Stimulated activated CD4-positive, alpha-beta T cell treated with anti-CD3 and anti-CD28 coated beads, TNF-alpha, amount 100 ng/mL, for 1 hour (primary cell): ENCODE measurements at regions not wholly inside any gene's neighbourhood (a gene's known extent, or its start where the extent isn't known, plus 50 kb on each side); places are given as distances from the start of the nearest gene placed in this dataset.
A peak's percentile ranks its signal among the peaks of the same experiment; 100 is the strongest.
"Not testable (repeated sequence)": the region's sequence is repeated elsewhere in the genome, so short reads cannot be mapped to it uniquely, and the experiment has no call there.

Experiments used
- DNase-seq, 3 donors: peaks; one replicate each; pipeline ENCODE4 v3.0.0-alpha.2; 2020; ENCODE audit warnings: low read depth in 3 of 3, low spot score in 1 of 3

GRCh38 chr1:21385022-21385421, 54.9 kb upstream of the NBPF3 start:
- DNase-seq = no peak

- DNase-seq = no peak
Measured at GRCh38 chr1:21384620-21385019, 55.3 kb upstream of the NBPF3 start.

DNA sequence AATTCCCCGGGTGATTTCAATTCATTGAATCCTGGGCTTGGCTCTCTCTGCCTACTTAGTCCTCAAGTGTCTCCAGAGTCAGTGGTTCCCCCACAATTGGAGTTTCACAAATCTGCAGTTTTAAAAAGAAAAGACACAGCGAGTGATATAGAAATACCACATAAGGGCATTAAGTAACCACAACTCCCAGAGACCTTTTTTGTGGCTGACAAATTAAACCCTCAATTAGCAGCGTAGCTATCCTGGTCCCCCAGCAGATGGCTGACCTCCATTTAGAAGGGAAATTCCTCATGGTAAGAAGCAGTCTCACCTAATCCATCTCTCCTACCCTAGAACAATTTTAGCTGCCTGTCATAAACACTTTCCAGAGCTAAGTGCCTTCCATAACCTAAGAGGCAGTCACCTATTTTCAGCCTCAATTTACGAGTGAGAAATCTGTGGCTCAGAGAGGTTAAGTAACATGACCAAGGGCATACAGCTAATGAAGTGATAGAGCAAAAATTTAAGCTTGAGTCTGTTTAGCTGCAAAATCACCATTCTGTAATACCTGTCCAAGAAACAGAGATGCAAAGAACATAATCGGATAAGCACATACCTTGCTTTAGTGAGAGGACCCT, 56.0 kb upstream of the NBPF3 start:
- DNase-seq = no peak

DNA sequence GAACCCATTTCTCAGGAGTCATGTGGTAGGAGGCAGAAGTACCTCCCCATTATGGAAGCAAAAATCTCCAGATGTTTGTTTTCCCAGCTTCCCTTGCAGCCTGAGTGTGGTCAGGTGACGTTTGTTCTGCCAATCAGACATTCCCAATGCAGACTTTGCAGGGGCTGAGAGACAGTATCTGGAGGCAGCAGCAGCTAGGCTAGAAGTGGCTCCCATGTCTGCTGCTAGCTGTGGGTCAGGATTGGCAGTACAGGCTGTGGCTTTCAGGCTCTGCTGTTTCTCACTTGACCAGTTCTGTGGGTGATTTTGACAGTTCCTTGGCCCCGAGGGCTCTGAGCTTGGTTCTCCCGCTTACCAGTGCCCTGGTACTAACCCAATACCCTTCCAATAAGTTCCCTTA, 58.6 kb upstream of the NBPF3 start:
- no peak for DNase-seq

DNA sequence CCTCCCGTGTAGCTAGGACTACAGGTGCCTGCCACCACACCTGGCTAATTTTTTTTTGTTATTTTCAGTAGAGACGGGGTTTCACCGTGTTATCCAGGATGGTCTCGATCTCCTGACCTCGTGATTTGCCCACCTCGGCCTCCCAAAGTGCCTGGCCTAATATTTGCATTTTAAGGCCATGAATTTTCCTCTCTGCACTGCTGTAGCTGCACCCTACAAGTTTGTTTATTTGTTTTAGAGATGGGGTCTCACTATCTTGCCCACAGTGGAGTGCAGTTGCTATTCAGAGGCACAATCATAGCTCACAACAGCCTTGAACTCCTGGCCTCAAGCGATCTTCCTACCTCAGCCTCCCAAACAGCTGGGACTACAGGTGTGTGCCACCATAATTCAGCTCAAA, 59.8 kb upstream of the NBPF3 start:
- DNase-seq = not testable (repeated sequence)

- DNase-seq = no peak
Measured at GRCh38 chr1:21379571-21379970, 60.4 kb upstream of the NBPF3 start.

DNA sequence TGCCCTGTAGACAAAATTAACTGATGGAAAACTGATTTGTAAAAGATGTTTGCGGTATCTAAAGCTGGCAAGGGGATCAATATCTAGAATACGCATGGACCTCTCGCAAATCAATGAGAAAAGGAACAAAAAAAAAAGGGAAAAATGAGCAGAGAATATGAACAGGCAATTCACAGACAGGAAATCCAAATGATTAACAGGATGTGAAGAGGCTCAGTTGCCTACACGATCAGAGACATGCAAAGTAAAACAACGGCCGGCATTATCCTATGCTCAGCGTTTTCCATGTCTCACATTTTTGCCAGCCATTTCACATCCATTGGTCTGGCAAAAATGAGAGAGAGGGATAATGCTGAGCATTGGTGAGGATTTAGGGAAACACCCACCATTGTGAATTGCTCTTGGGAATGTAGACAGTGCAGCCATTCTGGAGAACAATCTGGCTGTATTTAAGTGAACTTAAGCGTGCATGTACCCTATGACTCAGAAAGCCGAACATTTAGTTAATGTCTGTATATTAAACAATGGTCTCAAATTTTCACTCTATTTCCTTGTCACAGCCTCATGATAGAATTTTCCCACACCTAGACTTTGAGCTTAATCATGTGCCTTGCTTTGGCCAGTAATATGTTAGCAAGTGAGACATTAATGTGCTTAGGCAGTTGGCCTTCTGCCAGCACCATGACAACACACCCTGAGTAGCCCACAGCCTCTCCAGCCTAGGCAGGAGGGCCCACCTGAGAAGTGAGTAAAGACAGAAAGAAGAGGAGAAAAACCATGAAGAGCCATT, 61.0 kb upstream of the NBPF3 start:
- no peak for DNase-seq

GRCh38 chr1:21372383-21372782, 67.6 kb upstream of the NBPF3 start:
- DNase-seq = no peak

GRCh38 chr1:21369905-21370304, 70.0 kb upstream of the NBPF3 start:
- no peak for DNase-seq

DNA sequence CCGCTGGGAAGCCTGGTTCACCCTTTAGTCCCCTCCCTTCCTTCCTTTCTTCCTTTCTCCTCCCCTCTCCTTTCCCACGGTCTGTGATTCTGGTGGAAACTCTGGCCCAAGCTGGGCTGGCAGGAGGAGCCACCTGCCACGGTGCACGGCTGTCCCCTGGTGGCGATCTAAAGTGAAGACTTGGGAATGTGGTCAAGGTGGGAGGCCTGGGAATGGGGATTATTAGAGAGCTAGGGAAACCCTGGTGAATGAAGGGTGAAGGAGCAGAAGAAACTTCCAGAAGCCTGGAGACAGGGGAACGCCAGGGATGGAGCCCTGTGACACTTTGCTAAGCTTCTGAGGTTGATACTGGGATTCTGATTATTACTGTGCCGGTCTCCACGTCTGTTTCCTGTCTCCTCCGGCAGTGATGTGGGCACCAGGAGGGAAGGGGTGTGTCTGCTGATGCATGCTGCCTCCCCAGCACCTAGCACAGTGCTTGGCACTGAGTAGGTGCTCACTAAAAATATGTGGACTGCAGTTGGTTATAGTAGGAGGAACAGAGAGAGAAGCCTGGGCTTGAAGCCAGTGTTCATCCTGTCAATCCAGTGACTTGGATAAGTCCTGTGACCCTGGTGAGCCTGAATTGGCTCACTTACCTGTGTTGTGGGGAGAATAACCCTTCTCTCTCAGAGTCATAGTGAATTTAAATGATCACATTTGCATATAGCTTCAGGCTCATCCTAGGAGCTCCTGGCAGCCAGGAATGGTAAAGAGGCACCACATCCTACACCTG, 71.2 kb upstream of the NBPF3 start:
- peak in 2 of 3 donors; percentile 46 to 50 for DNase-seq

DNA sequence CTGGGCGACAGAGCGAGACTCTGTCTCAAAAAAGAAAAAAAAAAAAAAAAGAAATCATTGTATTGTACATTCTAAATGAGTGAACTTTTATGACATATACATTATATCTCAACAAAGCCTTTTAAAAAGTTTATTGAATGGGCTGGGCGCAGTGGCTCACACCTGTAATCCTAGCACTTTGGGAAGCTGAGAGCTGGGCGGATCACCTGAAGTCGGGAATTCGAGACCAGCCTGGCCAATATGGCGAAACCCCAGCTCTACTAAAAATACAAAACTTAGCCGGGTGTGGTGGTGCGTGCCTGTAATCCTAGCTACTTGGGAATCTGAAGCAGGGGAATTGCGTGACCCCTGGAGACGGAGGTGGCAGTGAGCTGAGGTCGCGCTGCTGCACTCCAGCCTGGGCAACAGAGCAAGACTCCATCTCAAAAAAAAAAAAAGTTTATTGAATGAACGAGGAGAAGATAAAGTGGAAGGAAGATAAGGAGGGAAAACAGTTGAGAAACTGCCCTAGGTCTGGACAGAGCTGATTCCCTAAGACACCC, 71.9 kb upstream of the NBPF3 start:
- not testable (repeated sequence) for DNase-seq

DNA sequence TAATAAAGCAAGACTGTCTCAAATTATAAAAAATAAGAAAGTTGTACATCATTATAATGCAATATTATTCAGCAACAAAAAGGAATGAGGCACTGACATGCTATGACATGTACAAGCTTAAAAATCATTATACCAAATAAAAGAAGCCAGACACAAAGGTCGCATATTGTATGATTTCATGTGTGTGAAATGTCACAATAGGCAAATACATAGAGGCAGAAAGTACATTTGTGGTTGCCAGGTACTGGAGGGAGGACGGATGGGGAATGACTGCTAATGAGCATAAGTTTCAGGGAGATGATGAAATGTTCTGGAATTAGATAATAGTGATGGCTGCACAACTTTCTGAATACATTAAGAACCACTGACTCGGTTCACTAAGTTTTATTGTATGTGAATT, 73.6 kb upstream of the NBPF3 start:
- no peak for DNase-seq

DNA sequence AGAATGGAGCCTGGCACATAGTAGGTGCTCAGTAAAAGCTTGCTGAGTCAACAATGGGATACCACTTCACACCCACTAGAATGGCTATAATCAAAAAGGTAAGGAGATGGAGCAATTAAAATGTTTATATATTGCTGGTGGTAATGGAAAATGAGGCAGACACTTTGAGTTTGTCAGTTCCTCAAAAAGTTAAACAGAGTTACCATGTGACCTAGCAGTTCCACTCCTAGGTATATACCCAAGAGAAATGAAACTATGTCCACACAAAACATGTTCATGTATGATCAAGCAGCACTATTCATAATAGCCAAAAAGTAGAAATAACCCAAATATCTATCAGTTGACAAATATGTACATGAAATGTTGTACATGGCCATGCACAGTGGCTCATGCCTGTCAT, 74.8 kb upstream of the ECE1 start:
- DNase-seq = no peak

DNA sequence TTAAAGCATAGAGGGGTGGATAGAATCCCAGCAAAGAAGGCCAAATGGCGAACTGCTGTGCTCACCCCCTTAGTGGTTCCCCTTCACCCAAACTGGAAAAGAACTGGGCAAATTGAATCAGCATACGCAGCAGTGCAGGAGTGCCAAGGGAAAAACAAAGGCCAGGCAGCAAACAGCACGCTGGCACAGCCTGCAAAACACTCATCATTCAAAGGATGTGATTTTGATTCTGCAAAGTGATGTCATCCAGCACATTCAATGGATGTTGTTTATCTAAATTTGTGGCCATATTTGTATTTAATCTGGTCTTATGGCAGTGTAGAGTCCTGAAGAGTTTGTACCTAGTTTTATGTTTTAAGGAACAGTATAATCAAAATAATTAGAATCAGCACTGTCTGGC, 71.8 kb upstream of the ECE1 start:
- no peak for DNase-seq

DNA sequence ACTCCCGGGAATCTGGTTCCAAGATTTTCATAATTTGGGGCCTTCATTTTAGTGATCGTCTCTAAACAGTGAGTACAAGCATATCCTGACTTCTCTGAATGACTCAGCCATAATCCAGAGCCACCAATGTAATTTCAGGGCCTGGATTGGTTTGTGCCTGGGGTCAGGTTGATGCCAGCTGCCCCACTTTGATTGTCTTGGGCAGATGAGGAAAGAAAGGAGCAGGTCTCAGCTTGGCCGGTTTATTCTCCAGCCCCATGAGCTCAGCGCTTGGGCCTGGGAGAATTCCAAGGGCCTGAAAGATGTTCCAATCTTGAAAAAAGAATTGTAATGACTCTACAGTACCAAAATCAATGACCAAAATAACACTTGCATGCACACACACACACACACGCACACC, 71.2 kb upstream of the ECE1 start:
- DNase-seq = no peak

DNA sequence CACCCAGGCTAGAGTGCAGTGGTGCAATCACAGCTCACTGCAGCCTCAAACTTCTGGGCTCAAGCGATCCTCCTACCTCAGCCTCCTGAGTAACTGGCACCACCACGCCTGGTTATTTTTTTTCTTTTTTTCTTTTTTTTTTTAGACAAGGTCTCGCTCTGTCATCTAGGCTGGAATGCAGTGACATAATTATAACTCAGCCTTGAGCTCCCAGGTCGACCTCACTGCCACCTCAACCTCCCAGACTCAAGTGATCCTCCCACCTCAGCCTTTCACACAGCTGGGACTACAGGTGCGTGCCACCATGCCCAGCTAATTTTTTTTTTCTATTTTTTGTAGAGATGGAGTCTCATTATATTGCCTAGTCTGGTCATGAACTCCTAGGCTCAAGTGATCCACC, 66.9 kb upstream of the ECE1 start:
- DNase-seq = no peak

- no peak for DNase-seq
Measured at GRCh38 chr1:21355956-21356355, 65.7 kb upstream of the ECE1 start.

GRCh38 chr1:21352586-21352985, 62.3 kb upstream of the ECE1 start:
- no peak for DNase-seq

DNA sequence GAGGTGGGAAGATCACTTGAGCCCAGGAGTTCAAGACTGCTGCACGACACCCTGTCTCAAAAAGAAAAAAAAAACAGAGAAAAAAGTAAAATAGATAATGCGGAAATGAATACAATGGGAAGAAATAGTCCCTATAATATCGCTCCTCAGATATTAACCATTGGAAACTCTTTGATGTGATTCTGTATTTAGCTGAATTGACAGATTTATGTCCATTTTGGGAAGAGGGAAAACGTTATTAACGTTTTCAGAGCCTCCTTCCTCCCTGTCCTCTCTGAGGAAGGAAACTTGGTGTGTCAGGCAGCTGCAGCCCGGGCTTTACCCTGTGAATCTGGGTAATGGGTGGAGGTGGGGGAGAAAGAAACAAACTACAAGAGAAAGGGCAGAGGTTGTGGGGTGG, 61.6 kb upstream of the ECE1 start:
- DNase-seq = no peak

- no peak for DNase-seq
Measured at GRCh38 chr1:21350202-21350885, 60.1 kb upstream of the ECE1 start.

GRCh38 chr1:21349693-21350092, 59.4 kb upstream of the ECE1 start:
- no peak for DNase-seq
